NCI-H146 treated with DMSO at 0.1 percent for 48 hours (cell line): ENCODE measurements at regions not wholly inside any gene's neighbourhood (a gene's known extent, or its start where the extent isn't known, plus 50 kb on each side); places are given as distances from the start of the nearest gene placed in this dataset.
"Not testable (repeated sequence)": the region's sequence is repeated elsewhere in the genome, so short reads cannot be mapped to it uniquely, and the experiment has no call there.

Source experiments
- DNase-seq: peaks from one replicate; lab custom pipeline; 2025; ENCODE audit not compliant: unreplicated experiment; lab: John Stamatoyannopoulos, UW

DNA sequence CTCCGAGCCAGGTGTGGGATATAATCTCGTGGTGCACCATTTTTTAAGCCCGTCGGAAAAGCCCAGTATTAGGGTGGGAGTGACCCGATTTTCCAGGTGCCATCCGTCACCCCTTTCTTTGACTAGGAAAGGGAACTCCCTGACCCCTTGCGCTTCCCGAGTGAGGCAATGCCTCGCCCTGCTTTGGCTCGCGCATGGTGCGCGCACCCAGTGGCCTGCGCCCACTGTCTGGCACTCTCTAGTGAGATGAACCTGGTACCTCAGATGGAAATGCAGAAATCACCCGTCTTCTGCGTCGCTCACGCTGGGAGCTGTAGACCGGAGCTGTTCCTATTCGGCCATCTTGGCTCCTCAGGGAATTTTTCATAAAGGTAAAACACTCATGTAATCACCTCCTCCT is 63.9 kb downstream of the RWDD3 start:
- DNase-seq: not testable (repeated sequence)

DNA sequence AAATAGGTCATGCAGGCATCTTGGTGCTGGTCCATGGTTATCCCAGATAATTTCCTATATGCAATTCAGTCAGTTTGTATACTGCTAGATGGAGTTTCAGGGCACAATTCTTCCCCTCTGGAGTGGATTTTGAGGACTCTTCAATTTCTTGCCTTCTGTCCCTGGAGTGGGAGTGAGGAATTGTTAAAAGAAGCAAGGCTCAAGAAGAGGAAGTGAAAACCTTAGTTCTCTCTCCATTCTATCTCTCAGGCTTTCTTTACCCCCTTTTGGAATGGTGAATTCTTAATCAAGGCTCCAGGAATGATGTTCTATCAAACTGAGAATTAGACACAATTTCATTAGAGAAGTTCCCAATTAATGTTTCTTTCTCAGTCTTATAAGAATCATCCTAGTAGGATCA is 67.1 kb downstream of the RWDD3 start:
- DNase-seq: no peak

DNA sequence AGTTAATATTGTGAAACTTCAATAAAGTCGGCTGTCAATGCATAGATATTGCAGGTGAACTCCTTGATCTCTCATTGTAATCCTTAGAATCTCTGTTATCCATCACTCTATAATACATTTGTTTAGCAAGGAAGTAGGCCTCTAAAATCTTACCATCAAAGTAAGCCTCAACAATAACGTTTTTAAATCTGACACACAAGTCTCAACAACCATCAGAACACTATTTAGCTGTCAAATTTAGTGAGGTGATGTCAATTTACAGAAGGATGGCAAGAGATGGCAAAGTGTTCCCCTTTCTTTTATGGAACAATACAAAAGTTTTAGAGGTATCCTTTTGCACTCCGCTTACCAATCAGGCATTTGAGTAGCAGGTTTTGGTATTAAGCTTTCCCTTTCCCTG is 67.6 kb downstream of the RWDD3 start:
- DNase-seq: no peak

DNA sequence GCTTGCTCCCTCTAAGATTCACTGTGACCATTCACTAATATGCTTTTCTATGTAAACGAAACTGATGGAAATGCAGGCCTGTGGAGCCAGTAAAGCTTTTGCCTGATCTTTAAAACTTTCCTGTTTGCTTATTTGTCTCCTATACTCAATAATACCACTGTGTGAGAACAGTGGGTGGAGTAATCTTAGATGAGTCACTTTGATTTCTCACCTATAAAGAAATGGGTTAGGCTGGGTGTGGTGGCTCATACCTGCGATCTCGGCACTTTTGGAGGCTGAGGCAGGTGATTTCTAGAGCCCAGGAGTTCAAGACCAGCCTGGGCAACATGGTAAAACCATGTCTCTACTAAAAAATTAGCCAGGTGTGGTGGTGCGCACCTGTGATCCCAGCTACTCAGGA is 70.8 kb downstream of the RWDD3 start:
- no peak for DNase-seq

DNA sequence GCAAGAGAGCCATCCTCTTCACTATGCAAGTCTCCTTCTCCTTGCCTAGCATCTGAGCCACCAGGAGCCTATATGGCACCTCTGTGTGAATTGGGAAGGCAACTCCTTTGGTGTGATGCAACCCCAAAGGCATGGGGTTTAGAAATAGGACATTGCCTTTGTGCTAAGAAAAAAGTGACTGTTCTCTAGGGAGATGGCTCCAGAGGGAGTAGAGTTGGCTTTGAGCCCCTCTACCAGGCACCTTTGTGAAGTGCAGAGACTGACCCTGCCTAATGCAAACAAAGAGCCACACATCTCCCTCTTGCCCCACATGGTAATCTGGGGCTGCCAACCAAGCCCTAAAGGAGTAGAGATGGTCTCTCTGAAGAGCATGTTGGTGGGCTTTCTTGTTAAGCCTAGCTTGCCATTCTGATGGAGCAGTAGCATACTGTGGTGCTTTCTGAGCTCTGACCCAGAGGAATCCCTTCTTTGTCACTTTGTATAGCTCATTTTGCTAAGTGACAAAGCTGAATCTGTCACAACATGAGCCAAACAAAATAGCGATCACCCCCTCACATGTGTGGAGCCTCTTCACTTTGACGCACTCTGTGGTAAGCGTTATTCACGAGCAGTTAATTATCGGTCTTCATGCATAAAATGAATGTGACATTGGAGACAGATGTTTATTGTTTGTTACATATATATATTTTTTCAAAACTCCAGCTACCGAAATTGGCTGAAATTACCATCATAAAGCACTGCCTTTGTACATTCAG is 74.4 kb downstream of the RWDD3 start:
- DNase-seq: no peak

DNA sequence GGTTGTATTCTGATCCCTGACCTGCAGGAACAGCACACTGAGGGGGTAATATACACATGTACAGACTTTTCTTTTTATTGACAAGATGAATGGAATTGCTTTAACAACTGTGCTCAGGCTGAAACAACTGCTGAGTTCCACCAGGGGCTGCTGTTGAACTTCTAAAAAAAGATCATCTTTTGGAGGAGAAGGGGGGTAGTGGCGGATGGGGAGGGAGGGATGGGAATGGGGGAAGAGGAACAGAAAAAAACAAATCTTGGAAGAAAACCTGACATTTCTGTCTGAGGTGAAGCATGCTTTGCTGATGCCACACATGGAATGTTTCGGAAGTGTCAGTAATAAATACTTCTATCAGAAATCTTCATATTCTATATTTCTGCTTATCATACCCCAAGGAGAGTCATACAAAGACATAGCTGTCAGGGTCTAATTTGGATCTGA is 75.0 kb downstream of the RWDD3 start:
- DNase-seq: no peak

DNA sequence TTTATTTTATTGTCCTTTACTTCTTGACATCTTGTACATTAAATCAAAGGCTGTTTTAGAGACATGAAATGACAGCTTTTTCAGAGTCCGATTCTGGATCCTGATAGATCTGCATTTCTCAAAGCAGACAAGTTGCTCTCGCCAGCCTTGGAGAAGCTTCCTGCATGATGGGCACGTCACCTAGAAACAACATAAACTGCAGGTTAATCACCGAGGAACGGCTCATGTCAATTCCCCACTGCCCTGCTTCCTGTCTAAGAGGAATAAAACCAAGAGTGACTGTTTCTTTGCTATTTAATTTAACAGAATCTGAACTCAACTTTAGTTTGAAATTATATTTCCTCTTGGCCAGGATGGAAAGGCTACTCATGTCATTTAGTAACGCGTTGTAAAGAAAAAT is 77.0 kb downstream of the RWDD3 start:
- no peak for DNase-seq

DNA sequence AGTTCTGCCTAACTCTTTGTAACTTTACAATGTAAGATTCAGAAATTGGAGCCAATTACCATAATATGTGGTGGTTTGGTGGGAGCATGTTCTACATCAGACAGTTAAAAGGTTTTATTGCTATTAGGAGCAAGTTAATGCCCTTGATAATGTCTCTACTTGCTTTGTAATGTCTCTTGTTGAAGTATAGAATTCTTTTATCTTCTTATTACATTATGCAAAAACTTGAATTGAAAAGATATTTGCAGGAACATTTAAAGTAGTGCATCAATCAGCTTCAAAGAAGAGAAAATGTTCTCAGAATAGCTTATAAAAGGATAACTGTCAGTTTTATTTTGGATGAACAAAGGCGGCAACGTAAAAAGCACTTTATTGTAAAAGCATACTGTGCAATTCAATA is 77.8 kb downstream of the RWDD3 start:
- no peak for DNase-seq

DNA sequence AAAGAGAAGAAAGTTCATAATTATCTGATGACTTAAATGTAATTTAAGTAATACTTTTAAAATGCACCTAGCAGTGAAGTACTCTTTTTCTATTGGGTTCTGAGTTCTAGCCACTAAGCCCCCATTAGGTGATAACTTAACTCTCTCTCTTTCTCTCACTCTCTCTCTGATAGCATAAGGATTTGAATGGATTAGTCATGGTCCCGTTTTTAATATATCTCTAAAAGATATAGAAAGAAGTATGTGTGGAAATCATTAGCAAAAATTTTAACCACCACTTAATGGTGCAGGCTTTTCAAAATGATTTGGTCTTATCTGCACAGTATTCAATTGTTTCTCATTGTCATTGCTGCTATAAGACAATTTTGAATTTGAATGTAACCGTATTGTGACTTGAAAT is 78.2 kb downstream of the RWDD3 start:
- no peak for DNase-seq

DNA sequence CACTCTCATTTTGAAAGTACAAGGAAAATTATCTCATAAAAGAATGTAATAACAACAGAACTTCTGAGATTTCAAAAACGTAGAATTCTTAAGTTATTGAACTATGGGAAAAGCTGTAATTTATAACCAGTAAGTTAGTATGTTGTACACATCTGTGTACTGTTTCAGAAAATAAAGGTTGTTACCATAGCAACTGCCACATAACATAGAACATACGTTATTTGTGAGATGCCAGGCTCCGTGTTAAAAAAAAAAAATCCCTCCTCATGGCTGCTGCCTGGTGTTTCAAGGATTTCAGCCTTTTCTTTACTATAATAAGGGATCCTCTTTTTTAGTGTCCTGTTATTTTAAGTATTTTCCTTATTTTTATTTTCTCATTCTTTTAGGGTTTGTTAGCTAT is 79.5 kb downstream of the RWDD3 start:
- DNase-seq: no peak

DNA sequence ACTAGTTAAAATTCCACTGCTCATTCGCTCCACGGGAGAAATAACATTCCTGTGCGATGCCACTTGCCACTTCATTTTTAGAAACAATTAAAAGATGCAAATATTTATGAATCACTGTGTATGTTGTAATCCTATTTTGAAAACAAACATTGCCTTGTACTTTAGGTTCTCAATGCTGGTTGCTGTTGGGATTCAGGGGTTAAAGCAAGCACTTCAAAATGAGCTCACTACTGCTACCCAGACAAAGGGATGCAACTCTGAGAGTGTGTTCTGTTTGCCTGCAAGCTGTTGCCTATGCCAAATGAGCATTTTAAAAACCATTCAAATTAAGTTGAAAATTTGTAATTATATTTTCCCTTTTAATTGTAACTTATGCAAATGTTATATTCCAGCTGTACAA is 87.5 kb downstream of the RWDD3 start:
- no peak for DNase-seq

DNA sequence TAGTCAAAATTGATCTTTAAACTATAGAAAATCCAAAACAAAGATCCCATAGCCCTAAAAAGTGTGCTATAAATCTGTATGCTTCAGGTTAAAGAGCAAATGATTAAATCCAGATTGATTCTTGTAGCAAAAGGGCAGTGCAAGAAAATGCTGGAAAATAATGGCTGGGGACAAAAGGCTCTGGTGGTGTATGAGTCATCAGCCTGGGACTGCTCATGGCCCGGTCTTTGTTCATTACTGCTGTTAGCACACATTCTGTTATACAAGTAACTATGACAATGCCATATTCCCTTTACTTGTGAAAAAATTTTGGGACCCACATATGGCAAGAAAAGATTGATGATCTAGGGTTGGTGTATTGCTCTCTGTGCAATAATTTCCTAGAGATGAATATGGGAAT is 89.1 kb downstream of the RWDD3 start:
- DNase-seq: no peak

DNA sequence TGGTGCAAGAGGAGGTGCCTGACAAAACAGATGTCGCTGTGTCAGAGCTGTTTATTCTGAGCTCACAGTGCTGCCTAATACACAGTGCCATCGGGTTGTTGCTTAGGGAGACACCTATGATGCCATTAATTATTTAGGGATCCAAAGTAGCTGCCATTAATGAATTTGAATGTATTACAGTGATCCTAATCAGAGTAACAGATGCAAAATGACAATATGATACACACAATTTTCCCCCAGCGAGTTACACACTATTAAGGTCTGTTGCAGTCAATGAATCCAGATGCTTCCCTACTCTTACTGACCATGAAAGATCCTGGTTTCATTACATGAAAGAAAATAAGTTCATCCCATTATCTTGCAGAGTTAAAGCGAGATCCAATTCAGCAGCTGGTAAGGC is 91.3 kb downstream of the RWDD3 start:
- DNase-seq: no peak

DNA sequence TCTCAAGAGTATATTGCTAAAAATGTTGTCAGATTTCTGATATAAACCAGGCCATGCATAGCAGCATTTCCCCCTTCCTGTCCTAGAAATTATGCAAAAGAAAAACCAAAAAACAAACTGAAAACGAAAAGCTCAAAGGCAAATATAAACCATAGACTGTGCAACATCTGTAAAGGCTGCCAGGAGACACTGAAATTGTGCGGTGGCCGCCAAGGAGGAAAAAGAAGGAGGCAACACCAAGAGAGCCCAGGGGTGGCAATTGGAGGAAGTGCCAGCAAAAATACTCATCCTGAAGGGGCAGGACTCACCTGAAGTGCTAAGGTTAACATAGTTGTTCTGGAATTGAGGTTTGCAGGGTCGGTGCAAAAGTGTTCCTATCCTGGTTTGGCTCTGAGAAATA is 92.0 kb downstream of the RWDD3 start:
- no peak for DNase-seq

DNA sequence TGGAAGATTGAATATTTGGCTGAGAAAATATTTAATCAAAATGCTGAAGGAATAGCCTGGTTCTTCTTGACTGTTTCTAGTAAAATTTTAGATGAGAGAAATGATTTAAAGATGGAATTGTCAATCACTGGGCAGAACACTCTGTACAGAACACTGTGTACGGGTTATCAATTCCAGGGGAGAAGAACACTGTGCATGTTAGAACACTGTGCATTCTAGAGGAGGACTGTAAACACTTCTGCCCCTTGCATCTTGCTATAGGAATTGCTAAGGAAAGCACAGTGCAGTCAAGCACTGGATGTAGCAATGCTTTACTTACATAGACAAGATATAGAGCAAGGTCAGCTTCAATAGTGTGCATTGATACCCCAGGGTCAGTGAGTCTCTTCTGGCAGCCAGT is 98.7 kb downstream of the RWDD3 start:
- no peak for DNase-seq

DNA sequence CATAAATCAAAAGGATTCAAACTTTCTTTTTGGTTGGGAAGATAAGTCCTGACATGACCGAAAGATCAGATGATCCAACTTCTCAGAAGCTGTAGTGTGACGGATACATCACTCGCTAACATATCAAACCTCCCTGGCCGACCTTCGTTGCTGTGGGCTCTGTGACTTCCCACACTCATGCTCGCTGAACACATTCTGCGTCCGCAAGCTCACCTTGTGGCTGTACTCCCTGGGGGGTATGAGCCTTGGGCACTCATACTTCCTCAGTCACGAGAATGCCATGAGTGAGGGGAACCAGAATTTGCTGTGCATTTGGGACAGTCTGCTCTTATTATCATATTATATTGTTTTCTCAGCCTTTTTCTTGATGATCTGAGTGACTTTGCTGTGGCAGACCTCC is 105.4 kb downstream of the RWDD3 start:
- DNase-seq: no peak

DNA sequence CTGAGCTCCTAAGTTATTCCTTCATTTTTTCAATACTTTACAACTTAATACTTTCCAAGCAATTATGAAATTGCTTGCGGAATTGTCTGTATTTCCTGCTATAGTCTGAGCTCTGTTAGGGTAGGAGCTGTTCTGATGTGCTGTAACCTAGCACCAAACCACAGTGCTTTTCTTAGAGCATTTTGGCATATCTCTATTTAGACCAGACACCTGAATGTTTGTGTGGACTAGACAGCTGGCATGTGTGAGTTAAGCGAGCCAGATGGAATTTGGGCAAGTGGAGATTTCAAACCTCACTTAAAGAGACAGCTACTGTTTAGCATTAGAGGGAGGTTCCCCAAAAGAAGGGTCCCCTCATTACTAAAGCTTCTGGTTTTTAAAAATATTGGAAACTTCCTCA is 106.1 kb downstream of the RWDD3 start:
- no peak for DNase-seq

DNA sequence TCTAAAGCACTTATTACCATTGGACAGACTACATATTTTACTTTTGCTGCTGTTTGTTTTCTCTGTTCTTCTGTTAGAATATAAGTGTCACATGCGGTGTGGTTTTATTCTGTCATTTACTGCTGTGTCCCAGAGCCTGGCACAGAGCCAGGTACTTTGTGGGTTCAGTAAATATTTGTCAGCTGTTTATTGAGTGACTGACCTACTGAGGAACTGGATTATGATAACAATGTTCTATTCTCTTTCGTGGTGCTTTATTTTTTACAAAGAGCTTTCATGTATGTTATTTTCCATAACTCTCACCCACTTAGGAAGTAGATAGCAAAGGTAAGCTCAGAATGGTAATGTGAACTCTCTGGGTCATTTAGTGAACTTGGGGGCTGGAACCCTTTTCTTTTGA is 118.8 kb downstream of the RWDD3 start:
- no peak for DNase-seq

DNA sequence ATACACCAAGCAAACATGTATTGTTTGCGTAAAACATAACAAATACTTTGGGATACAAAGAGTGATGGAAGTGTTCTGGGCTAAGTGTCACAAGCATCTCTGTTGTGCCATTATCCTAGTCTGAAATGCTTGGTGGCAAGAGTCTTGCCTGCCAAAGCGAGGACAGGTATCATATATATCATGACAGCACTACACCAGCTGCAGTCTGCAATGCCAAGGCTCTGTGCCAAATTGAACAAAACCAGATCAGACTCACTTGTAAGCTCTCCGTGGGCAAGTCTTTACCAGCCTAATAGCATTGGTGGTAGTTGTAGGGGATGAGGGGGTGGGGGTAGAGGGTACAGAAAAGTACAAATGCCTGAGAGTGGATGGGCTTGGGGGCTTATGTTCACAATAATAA is 119.2 kb downstream of the RWDD3 start:
- DNase-seq: no peak

DNA sequence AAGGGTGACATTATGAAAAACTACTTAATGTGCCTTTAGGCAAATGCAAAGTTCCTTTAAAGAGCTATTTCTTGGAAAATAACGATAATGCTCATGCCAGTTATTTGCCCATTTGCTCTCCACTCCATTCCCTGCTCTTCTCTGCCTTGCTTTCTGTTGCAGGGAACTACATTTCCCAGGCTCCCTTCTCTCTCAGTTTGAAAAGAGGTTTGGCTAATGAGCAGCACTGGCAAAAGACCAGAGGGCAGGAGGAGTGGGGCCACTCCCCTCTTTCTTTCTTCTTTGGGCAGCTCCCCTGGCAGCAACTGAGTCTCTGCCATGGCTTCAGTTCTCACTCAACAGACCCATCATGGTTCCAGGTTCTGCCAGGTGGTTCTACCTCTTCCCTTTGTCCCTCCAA is 130.5 kb downstream of the RWDD3 start:
- DNase-seq: no peak

DNA sequence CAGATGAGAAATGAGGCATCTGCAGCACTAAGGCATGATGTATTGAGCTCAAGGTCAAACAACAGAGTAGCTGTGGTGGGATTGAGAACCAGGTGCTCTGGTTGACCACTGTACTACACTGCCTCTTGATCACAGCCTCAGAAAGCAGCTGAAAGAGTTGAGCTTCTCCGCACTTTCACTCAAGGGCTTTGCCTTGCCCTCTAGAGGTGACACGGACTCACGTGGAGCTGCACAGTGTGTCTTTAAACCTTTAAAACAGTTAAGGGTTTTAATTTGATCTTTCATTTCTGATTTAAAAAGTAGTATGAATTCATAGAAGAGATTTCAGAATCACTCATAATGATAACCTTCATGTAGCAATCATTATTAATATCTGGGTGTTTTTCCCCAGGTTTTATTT is 132.5 kb downstream of the RWDD3 start:
- no peak for DNase-seq

DNA sequence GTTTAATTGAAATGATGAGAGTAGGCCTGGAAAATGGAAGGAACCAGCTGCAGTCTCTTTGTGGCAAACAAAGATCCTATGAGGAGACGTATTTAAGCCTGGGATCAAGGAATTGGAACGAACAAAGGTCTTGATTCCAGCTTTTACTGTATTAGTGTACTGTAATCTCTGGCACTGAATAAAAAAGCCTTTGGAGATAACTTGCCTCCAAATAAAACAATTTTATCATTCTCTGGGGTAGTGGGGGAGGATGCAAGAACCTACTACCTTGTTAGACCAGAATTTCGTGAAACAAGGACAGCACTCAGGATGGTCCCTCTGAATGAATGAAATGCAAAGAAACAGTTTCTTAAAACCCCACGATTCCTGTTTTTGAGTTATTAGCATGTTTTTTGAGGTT is 134.2 kb downstream of the RWDD3 start:
- no peak for DNase-seq

DNA sequence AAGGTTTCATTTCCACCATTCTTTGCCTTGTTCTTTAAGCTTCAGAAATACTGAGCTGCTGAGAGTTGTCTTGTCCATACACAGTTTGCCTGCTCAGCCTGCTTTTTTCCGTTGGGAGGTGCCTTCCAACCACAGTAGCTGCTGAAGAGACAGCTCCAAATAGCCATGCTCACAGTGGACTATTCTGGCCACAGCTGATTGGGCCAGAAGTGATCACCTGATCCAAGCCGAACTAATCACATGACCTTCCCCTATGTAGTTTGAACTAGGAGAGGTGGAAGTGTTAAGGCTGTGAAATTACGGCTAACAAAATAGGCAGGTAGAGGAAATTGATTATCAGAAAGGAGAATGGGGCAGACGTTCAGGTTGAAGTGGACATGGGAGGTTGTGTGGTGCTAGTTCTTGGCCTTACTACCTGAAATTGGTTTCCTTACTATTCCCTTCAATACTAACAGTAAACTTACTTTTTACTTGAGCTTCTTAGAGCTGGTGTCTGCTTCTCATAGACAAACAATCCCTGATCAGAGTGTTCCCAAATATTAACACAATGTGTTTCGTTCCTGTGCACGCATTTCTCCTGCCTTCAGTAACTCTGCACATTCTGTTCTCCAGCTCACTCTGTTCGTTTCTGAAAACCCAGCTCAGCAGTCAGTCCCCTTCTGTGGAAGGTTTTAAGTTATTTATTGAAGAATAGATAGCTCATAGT is 136.1 kb downstream of the RWDD3 start:
- DNase-seq: no peak
